Stimulated activated effector memory CD8-positive, alpha-beta T cell treated with anti-CD3 and anti-CD28 coated beads, Interleukin-12 subunit alpha, Interleukin-12 subunit beta, amount 100 ng/mL, for 72 hours (primary cell): ENCODE measurements at regions not wholly inside any gene's neighbourhood (a gene's known extent, or its start where the extent isn't known, plus 50 kb on each side); places are given as distances from the start of the nearest gene placed in this dataset.

Experiments
- ATAC-seq: fragments of 150-1000 bp; cut with Tn5 transposase; 2 replicates; pipeline ENCODE4 v1.10.0; 2021
- DNase-seq, 2 donors: peaks; one replicate each; pipeline ENCODE4 v3.0.0; 2021 to 2022; ENCODE audit warnings: low spot score in 2 of 2
- H3K27ac Mint-ChIP-seq: one replicate; pipeline ENCODE4 v1.8.0; 2022; ENCODE audit warnings: mild to moderate bottlenecking, mixed read lengths
- H3K36me3 Mint-ChIP-seq: one replicate; pipeline ENCODE4 v1.8.0; 2022; ENCODE audit warnings: mild to moderate bottlenecking, mixed read lengths
- H3K4me1 Mint-ChIP-seq: one replicate; pipeline ENCODE4 v1.8.0; 2022; ENCODE audit warnings: mixed read lengths
- H3K4me3 Mint-ChIP-seq: one replicate; pipeline ENCODE4 v1.8.0; 2022; ENCODE audit warnings: mild to moderate bottlenecking, mixed read lengths
- H3K9me3 Mint-ChIP-seq: one replicate; pipeline ENCODE4 v1.8.0; 2022; ENCODE audit warnings: mixed read lengths

- H3K4me3 Mint-ChIP-seq = no peak overlapping the region
- DNase-seq (no peak), ATAC-seq (no peak)
- peaks cover 9% of the 10 kb centered on the region for H3K9me3 Mint-ChIP-seq
- H3K27ac Mint-ChIP-seq = no peak overlapping the region
- H3K36me3 Mint-ChIP-seq = no peaks in the 10 kb centered on the region
- H3K4me1 Mint-ChIP-seq = no peaks in the 10 kb centered on the region
Observed at GRCh38 chr3:99402755-99403154, 235.6 kb upstream of the COL8A1 start.

- Mint-ChIP-seq H3K36me3 (no peaks in the 10 kb centered on the region), H3K27ac (no peak overlapping the region), H3K4me1 (no peaks in the 10 kb centered on the region), H3K9me3 (peaks cover 12% of the 10 kb centered on the region), H3K4me3 (no peak overlapping the region)
- ATAC-seq = no peak
- no peak for DNase-seq
Observed at GRCh38 chr3:99400352-99400751, 238.0 kb upstream of the COL8A1 start.

- Mint-ChIP-seq H3K27ac (no peak overlapping the region), H3K36me3 (no peaks in the 10 kb centered on the region), H3K4me1 (no peaks in the 10 kb centered on the region), H3K4me3 (no peak overlapping the region), H3K9me3 (peaks cover 12% of the 10 kb centered on the region)
- ATAC-seq (no peak), DNase-seq (no peak)
Observed at GRCh38 chr3:99396651-99397275, 241.6 kb upstream of the COL8A1 start.

GRCh38 chr3:99394831-99395778, 243.3 kb upstream of the COL8A1 start:
- Mint-ChIP-seq H3K9me3 (peaks cover 9% of the 10 kb centered on the region), H3K4me3 (no peak overlapping the region), H3K27ac (no peak overlapping the region), H3K4me1 (no peaks in the 10 kb centered on the region), H3K36me3 (no peaks in the 10 kb centered on the region)
- no peak for ATAC-seq
- no peak for DNase-seq

GRCh38 chr3:99393961-99394360, 244.4 kb upstream of the COL8A1 start:
- H3K27ac Mint-ChIP-seq = no peak overlapping the region
- ATAC-seq (no peak), DNase-seq (no peak)
- peaks cover 3% of the 10 kb centered on the region for H3K9me3 Mint-ChIP-seq
- no peak overlapping the region for H3K4me3 Mint-ChIP-seq
- no peaks in the 10 kb centered on the region for H3K4me1 Mint-ChIP-seq
- H3K36me3 Mint-ChIP-seq = no peaks in the 10 kb centered on the region

- Mint-ChIP-seq H3K4me3 (no peak overlapping the region), H3K27ac (no peak overlapping the region), H3K36me3 (no peaks in the 10 kb centered on the region), H3K9me3 (peaks cover 8% of the 10 kb centered on the region), H3K4me1 (no peaks in the 10 kb centered on the region)
- DNase-seq (no peak), ATAC-seq (no peak)
Observed at GRCh38 chr3:99388780-99389179, 249.6 kb upstream of the COL8A1 start.

GRCh38 chr3:99384596-99384995, 253.8 kb upstream of the COL8A1 start:
- H3K9me3 Mint-ChIP-seq = peaks cover 15% of the 10 kb centered on the region
- H3K4me1 Mint-ChIP-seq = no peaks in the 10 kb centered on the region
- ATAC-seq (no peak), DNase-seq (no peak)
- no peak overlapping the region for H3K27ac Mint-ChIP-seq
- H3K36me3 Mint-ChIP-seq = no peaks in the 10 kb centered on the region
- H3K4me3 Mint-ChIP-seq = no peak overlapping the region

- ATAC-seq = no peak
- no peaks in the 10 kb centered on the region for H3K4me1 Mint-ChIP-seq
- H3K36me3 Mint-ChIP-seq = no peaks in the 10 kb centered on the region
- DNase-seq = no peak
- H3K9me3 Mint-ChIP-seq = peaks cover 21% of the 10 kb centered on the region
- H3K4me3 Mint-ChIP-seq = no peak overlapping the region
- H3K27ac Mint-ChIP-seq = no peak overlapping the region
Observed at GRCh38 chr3:99376926-99377325, 261.5 kb upstream of the COL8A1 start.

- Mint-ChIP-seq H3K27ac (no peak overlapping the region), H3K9me3 (peaks cover 17% of the 10 kb centered on the region), H3K4me3 (no peak overlapping the region), H3K36me3 (no peaks in the 10 kb centered on the region), H3K4me1 (no peaks in the 10 kb centered on the region)
- no peak for DNase-seq
- ATAC-seq = no peak
Observed at GRCh38 chr3:99373846-99374210, 264.6 kb upstream of the COL8A1 start.

GRCh38 chr3:99373088-99373845, 265.1 kb upstream of the COL8A1 start:
- DNase-seq = no peak
- Mint-ChIP-seq H3K9me3 (peaks cover 19% of the 10 kb centered on the region), H3K27ac (no peak overlapping the region), H3K36me3 (no peaks in the 10 kb centered on the region), H3K4me1 (no peaks in the 10 kb centered on the region), H3K4me3 (no peak overlapping the region)
- no peak for ATAC-seq

- H3K9me3 Mint-ChIP-seq = peaks cover 7% of the 10 kb centered on the region
- H3K4me3 Mint-ChIP-seq = no peak overlapping the region
- H3K27ac Mint-ChIP-seq = no peak overlapping the region
- no peak for ATAC-seq
- no peaks in the 10 kb centered on the region for H3K4me1 Mint-ChIP-seq
- DNase-seq = no peak
- no peaks in the 10 kb centered on the region for H3K36me3 Mint-ChIP-seq
Observed at GRCh38 chr3:99366663-99367429, 271.5 kb upstream of the COL8A1 start.

- no peaks in the 10 kb centered on the region for H3K4me1 Mint-ChIP-seq
Observed at GRCh38 chr3:99365979-99366378, 272.4 kb upstream of the COL8A1 start.

GRCh38 chr3:99365396-99365795, 273.0 kb upstream of the COL8A1 start:
- Mint-ChIP-seq H3K27ac (no peak overlapping the region), H3K36me3 (no peaks in the 10 kb centered on the region), H3K4me3 (no peak overlapping the region), H3K4me1 (no peaks in the 10 kb centered on the region), H3K9me3 (peaks cover 5% of the 10 kb centered on the region)
- no peak for ATAC-seq
- no peak for DNase-seq

More at GRCh38 chr3:99365979-99366378, 272.4 kb upstream of the COL8A1 start:
- no peak for DNase-seq
- Mint-ChIP-seq H3K4me3 (no peak overlapping the region), H3K27ac (no peak overlapping the region), H3K36me3 (no peaks in the 10 kb centered on the region), H3K9me3 (peaks cover 5% of the 10 kb centered on the region)
- ATAC-seq = no peak

GRCh38 chr3:99357131-99357530, 281.3 kb upstream of the COL8A1 start:
- Mint-ChIP-seq H3K9me3 (peaks cover 5% of the 10 kb centered on the region), H3K4me1 (no peaks in the 10 kb centered on the region), H3K27ac (no peak overlapping the region), H3K4me3 (no peak overlapping the region), H3K36me3 (no peaks in the 10 kb centered on the region)
- ATAC-seq (no peak), DNase-seq (no peak)

GRCh38 chr3:99356696-99357095, 281.7 kb upstream of the COL8A1 start:
- DNase-seq (no peak), ATAC-seq (no peak)
- no peaks in the 10 kb centered on the region for H3K4me1 Mint-ChIP-seq
- no peak overlapping the region for H3K27ac Mint-ChIP-seq
- H3K4me3 Mint-ChIP-seq = no peak overlapping the region
- no peaks in the 10 kb centered on the region for H3K36me3 Mint-ChIP-seq
- peaks cover 5% of the 10 kb centered on the region for H3K9me3 Mint-ChIP-seq
